ENCODE measurements at regions not wholly inside any gene's neighbourhood (a gene's known extent, or its start where the extent isn't known, plus 50 kb on each side); places are given as distances from the start of the nearest gene placed in this dataset.

GRCh38 chr5:158380661-158381060 lies 521.7 kb upstream of the CLINT1 start:
- no peak for FAIRE-seq
- no peak for DNase-seq (ENCODE audit: insufficient read length, low spot score)
- no peak for TF ChIP-seq CTCF (IDR thresholded peaks at IDR 0.05; ENCODE audit: insufficient read depth, missing control alignments)

- DNase-seq (ENCODE audit: insufficient read length, low spot score): peak; percentile 44
- TF ChIP-seq CTCF (IDR thresholded peaks at IDR 0.05; ENCODE audit: insufficient read depth, missing control alignments): no peak
- FAIRE-seq: peak; percentile 96
These were observed 520.0 kb upstream of the CLINT1 start for GRCh38 chr5:158378931-158379330.

GRCh38 chr5:158376679-158377078 lies 517.7 kb upstream of the CLINT1 start:
- DNase-seq (ENCODE audit: insufficient read length, low spot score) (no peak), FAIRE-seq (no peak)
- no peak for TF ChIP-seq CTCF (IDR thresholded peaks at IDR 0.05; ENCODE audit: insufficient read depth, missing control alignments)

- DNase-seq (ENCODE audit: insufficient read length, low spot score) (no peak), FAIRE-seq (no peak)
- TF ChIP-seq CTCF (IDR thresholded peaks at IDR 0.05; ENCODE audit: insufficient read depth, missing control alignments): no peak
These were observed 516.6 kb upstream of the CLINT1 start for GRCh38 chr5:158375531-158375930.

GRCh38 chr5:158373608-158374395 lies 514.9 kb upstream of the CLINT1 start:
- TF ChIP-seq CTCF (IDR thresholded peaks at IDR 0.05; ENCODE audit: insufficient read depth, missing control alignments): no peak
- FAIRE-seq (no peak), DNase-seq (ENCODE audit: insufficient read length, low spot score) (no peak)

GRCh38 chr5:158369241-158369640 lies 510.3 kb upstream of the CLINT1 start:
- FAIRE-seq (no peak), DNase-seq (ENCODE audit: insufficient read length, low spot score) (no peak)
- TF ChIP-seq CTCF (IDR thresholded peaks at IDR 0.05; ENCODE audit: insufficient read depth, missing control alignments): no peak

GRCh38 chr5:158368686-158369085 lies 509.7 kb upstream of the CLINT1 start:
- peak; percentile 55 for FAIRE-seq
- no peak for DNase-seq (ENCODE audit: insufficient read length, low spot score)
- TF ChIP-seq CTCF (IDR thresholded peaks at IDR 0.05; ENCODE audit: insufficient read depth, missing control alignments): no peak

Data from D721Med (cell line).